HG03342 (cell line): ENCODE measurements at regions not wholly inside any gene's neighbourhood (a gene's known extent, or its start where the extent isn't known, plus 50 kb on each side); places are given as distances from the start of the nearest gene placed in this dataset.
A peak's percentile ranks its signal among the peaks of the same experiment; 100 is the strongest.

ENCODE experiments used
- ATAC-seq: cut with Tn5 transposase; IDR thresholded peaks from one replicate; pipeline ENCODE4 v1.9.1; 2021; ENCODE audit warnings: mild to moderate bottlenecking, moderate library complexity; ENCODE audit not compliant: unreplicated experiment

DNA sequence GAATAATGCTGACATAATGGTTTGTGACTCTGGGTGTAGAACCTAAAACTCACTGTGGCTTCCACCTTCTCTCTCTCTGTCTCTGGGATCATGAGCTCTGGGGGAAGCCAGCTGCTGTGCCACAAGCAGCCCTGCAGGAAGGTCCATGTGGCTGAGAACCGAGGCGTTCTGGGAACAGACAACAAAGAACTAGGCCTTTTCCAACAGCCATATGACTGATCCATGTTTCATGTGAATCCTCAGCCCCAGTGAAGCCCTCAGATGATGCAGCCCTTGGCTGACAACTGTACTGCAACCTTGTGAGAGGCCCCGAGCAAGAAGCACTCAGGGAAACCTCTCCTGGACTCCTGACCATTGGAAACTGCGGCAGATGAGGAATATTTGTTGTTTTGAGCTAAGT lies 56.6 kb downstream of the HLA-G start:
- no peak for ATAC-seq

DNA sequence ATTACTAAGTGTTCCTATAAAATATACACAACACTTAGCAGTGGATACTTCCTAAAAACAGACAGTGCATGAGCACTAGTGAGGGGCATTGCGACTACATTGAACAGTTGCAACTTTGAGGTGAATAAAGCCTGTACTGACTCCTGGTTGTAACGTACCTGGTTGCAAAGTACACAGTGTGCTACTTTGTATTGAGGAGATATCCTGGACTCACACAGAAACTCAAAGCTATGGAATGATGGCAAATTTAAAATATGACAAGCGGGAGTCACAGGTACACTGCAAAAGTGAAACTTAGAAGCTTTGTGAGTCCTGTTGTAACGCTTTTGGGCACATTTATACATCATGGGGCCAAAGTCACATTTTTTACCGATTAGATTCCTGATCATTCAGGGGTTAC lies 55.6 kb upstream of the HLA-A start:
- no peak for ATAC-seq

DNA sequence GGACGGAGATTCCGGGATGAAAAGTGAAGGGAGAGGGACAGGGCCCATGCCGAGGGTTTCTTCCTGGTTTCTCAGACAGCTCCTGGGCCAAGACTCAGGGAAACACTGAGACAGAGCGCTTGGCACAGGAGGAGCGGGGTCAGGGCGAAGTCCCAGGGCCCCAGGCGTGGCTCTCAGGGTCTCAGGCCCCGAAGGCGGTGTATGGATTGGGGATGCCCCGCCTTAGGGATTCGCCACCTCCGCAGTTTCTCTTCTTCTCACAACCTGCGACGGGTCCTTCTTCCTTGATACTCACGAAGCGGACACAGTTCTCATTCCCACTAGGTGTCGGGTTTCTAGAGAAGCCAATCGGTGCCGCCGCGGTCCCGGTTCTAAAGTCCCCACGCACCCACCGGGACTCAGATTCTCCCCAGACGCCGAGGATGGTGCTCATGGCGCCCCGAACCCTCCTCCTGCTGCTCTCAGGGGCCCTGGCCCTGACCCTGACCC lies 55.0 kb upstream of the HLA-A start:
- peak; percentile 25 for ATAC-seq

DNA sequence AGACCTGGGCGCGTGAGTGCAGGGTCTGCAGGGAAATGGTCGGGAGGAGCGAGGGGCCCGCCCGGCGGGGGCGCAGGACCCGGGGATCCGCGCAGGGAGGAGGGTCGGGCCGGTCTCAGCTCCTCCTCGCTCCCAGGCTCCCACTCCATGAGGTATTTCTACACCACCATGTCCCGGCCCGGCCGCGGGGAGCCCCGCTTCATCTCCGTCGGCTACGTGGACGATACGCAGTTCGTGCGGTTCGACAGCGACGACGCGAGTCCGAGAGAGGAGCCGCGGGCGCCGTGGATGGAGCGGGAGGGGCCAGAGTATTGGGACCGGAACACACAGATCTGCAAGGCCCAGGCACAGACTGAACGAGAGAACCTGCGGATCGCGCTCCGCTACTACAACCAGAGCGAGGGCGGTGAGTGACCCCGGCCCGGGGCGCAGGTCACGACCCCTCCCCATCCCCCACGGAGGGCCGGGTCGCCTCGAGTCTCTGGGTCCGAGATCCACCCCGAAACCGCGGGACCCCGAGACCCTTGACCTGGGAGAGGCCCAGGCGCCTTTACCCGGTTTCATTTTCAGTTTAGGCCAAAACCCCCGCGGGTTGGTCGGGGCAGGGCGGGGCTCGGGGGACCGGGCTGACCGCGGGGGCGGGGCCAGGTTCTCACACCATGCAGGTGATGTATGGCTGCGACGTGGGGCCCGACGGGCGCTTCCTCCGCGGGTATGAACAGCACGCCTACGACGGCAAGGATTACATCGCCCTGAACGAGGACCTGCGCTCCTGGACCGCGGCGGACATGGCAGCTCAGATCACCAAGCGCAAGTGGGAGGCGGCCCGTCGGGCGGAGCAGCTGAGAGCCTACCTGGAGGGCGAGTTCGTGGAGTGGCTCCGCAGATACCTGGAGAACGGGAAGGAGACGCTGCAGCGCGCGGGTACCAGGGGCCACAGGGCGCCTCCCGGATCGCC lies 54.2 kb upstream of the HLA-A start:
- ATAC-seq, result peak; percentile 72
